Kasumi-1 (cell line): ENCODE measurements at regions not wholly inside any gene's neighbourhood (a gene's known extent, or its start where the extent isn't known, plus 50 kb on each side); places are given as distances from the start of the nearest gene placed in this dataset.

Experiments used
- DNase-seq, 2 experiments: peaks; one replicate each; lab custom pipeline; 2025; lab: John Stamatoyannopoulos, UW

DNA sequence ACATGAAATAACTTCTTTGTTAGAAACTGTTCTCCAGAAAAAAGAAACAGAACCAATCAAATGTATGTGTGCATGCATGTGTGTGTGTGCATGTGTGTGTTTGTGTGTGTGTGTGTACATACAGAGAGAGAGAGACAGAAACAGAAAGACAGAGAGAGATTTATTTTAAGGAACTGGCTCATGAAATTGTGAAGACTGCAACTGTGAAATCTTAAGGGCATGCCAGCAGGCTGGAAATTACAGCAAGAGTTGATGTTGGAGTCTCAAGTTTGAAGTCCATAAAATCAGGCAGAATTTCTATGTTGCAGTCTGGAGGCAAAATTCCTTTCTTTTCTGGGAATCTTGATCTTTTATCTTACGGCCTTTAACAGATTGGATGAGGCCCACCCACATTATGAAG, 168.9 kb upstream of the CDH20 start:
- DNase-seq: no peak

DNA sequence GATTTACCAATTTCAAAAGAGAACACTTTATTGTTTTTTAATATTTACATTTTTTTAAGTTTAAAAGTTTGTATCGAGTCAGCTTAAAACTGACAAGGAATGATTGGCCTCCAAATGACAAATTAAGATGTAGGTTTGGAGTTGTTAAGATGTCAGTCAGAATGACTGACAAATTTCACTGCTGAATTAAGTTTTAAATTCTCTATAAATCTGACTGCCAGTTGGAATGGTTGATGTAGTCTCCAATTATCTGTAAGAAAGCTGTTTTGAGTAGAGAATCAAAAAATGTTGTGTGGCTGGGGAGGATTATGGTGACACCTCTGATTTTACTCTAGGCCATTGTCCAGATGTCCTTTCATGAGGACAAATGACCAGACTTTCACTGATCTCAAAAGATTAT, 165.3 kb upstream of the CDH20 start:
- no peak for DNase-seq

GRCh38 chr18:61169386-61169785, 163.8 kb upstream of the CDH20 start:
- DNase-seq: no peak

DNA sequence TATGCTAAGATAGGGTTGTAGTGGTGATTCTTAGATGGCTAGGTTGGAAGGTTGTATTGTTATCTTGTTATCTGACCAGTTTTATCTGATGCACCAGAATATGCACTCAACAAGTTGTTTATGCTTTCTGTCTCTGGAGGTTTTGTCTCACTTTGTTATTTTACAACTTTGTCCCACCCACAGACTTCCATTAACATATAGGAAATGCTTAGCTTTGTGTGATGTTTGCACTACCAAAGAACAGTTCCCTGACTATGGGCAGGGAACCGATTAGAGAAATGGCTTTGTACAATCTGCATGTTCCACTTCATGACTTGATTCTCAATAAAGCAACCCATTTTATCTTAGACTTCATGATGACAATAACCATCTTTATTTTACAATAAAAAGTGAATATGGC, 160.6 kb upstream of the CDH20 start:
- DNase-seq: no peak

DNA sequence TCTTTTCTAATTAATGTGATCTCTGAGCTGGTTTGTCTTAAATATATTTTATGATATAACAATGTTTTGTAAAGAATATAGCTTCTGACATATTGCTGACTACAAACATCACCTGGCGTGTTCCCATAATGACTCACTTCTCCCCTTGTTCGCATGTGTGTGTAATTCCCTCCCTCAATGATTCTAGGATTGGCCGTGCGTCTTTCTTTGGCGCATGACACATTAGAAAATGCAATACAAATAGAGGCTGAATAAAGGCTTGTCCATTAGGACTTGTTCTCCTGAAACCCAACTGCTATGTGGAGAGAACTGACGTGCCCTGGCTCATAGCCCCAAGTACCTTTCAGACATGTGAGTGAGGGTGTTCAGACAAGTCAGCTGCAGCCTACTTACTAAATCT, 159.7 kb upstream of the CDH20 start:
- no peak for DNase-seq

- no peak for DNase-seq
Observed at GRCh38 chr18:61183798-61184197, 149.4 kb upstream of the CDH20 start.

- DNase-seq: no peak
Observed at GRCh38 chr18:61187971-61188370, 145.3 kb upstream of the CDH20 start.

GRCh38 chr18:61189376-61189775, 143.9 kb upstream of the CDH20 start:
- DNase-seq: no peak

DNA sequence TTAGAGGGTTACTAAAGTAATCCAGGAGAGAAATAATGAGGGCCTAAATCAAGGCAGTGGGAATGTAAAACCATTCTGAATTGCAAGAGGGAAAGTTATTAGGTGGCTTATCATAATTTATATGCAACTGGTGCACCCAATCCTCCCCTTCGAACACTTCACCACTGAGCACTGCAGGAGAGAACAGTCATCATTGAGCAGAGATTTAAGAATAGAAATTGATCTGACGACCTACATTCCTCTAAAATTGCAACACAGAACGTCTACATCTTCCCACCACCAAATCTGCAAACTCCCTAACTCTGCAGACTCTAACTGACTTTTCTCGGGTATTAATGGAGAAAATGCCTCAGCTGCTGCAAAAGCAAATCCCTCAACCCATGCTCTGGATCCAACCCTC, 138.5 kb upstream of the CDH20 start:
- DNase-seq: no peak

DNA sequence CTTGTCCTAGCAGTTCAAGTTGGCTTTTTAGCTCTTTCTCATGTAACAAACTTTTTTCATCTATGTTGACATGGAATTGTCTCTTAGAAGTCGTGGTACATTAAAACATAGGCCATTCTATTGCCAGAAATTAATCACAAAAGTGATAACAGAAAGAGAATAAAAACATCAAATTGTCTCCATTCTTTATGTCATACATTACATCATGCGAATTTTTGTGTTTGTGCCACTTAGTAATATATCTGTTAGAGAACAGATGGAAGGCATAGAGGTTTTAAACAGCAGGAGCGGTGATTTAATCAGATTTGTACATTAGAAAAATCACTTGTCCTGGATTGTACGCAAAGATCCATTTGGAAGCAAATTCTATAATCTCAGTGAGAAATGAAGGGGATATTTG, 136.5 kb upstream of the CDH20 start:
- DNase-seq: no peak

GRCh38 chr18:61198486-61198885, 134.7 kb upstream of the CDH20 start:
- no peak for DNase-seq

GRCh38 chr18:61199171-61199848, 133.9 kb upstream of the CDH20 start:
- DNase-seq: no peak

DNA sequence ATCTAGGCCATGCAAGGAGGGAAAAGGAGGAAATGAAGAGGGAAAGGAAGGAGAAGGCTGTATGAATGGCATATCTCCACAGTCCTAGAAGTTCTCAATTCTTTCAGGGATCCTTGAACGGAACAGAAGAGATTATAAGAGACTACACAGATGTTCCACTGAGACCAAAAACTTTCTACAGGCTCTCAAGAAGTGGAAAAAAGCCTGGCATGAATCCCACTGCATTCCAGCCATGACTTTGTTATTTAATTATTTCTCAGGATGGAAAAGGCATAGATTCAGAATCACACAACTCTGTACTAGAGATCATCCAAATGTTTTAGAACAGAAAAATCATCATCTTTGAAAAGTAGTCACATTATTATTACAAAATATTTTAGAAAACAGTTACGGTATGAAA, 131.7 kb upstream of the CDH20 start:
- DNase-seq: no peak

- no peak for DNase-seq
Observed at GRCh38 chr18:61203151-61203550, 130.1 kb upstream of the CDH20 start.

GRCh38 chr18:61209801-61210200, 123.4 kb upstream of the CDH20 start:
- DNase-seq: no peak

DNA sequence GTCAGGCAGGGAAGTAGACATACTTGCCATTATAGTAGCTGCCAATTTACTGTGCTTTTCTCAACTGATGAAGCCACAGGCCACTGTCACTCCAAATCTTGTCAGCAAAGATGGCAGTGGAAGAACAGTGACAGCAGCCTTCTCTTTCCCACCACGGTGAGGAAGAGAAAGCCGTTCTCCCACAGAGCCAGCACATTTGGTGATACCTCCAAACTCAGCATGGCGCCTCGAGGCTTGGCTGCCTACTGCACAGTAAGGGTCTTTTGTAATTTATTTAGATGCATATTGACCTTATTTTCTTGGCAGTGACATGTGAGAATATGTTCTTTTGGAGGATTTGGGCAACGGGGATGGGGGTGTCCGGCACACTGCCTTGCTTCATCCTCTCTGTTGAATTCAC, 117.2 kb upstream of the CDH20 start:
- DNase-seq: no peak

DNA sequence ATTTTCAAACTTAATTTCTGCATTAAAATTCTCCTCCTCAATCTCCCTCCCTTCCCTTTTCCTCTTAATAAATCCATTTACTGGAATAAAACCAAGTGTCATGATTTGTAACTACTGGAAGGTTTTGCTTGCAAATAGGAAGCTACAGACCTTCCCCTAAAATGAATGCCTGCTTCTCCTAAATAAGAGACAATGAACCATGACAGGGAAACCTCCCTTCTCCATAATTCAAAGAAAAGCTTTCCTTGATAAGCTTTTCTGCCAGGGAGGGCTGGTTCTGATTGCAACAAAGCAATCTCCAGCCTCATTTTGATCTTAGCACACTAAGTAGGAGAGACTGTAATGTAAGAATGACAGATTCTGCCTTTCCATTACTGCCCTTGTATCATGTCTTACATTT, 111.0 kb upstream of the CDH20 start:
- DNase-seq: no peak

- no peak for DNase-seq
Observed at GRCh38 chr18:61225336-61225735, 107.9 kb upstream of the CDH20 start.

DNA sequence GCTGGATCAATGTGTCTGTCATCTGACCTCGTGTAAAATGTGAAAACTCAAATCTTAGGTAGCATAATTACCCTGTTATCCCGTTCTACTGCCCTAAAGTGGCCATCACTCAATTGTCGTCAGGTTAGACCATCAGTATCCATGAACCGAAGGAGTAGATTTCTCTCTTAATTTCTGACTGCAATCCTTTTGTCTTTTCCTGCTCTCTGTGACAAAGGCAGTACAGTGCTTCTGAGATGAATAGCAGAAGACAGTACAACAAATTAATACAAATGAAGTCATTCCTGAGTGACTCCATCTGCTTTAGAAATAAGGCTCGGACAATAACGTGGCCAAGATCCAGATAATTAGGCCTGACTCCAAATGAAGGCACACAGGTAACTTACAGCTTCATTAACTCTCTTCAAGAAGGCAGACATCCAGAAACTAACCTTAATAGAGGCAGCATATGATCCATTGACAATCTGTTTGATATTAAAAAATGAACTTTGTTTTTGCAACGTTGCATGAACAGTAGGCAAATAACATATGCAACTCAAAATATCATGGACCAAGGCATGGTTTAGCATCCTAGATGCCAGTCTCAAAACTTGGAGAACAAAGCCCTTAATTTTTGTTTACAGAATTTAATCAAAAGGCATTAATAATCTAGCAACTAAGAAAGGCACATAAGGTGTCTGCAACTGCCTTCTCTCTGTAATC, 96.7 kb upstream of the CDH20 start:
- DNase-seq: no peak

- no peak for DNase-seq
Observed at GRCh38 chr18:61237529-61237928, 95.7 kb upstream of the CDH20 start.

DNA sequence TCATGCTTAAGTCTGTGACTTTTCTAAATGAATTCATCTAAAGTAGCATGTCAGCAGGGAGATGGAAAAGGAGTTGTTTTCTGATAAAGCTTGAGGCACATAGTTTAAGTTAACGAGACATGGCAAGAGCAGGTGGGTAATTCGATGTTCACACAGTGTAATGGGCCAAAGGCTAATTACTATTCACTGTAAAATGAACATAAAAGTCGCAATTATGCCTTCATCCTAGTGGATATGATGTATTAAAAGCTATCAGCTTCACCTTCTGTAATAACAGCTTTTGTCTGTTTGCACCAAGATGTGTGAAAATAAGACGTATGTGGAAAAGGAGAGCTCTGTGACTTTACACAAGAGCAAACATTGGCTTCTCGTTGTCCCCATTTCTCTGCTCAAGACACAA, 94.2 kb upstream of the CDH20 start:
- DNase-seq: no peak

- DNase-seq: no peak
Observed at GRCh38 chr18:61241260-61241853, 91.9 kb upstream of the CDH20 start.

GRCh38 chr18:61244632-61245031, 88.6 kb upstream of the CDH20 start:
- no peak for DNase-seq

GRCh38 chr18:61245276-61245675, 88.0 kb upstream of the CDH20 start:
- no peak for DNase-seq
